HG02840 (cell line): ENCODE measurements at regions not wholly inside any gene's neighbourhood (a gene's known extent, or its start where the extent isn't known, plus 50 kb on each side); places are given as distances from the start of the nearest gene placed in this dataset.

Experiments used
- ATAC-seq: cut with Tn5 transposase; IDR thresholded peaks from one replicate; pipeline ENCODE4 v1.9.1; 2021; ENCODE audit warnings: mild to moderate bottlenecking, moderate library complexity, moderate number of reproducible peaks; ENCODE audit not compliant: unreplicated experiment, low FRiP score

GRCh38 chr20:41818369-41818768, 200.2 kb upstream of the CHD6 start:
- no peak for ATAC-seq

- no peak for ATAC-seq
These were observed 193.3 kb upstream of the CHD6 start for GRCh38 chr20:41811456-41811855.

DNA sequence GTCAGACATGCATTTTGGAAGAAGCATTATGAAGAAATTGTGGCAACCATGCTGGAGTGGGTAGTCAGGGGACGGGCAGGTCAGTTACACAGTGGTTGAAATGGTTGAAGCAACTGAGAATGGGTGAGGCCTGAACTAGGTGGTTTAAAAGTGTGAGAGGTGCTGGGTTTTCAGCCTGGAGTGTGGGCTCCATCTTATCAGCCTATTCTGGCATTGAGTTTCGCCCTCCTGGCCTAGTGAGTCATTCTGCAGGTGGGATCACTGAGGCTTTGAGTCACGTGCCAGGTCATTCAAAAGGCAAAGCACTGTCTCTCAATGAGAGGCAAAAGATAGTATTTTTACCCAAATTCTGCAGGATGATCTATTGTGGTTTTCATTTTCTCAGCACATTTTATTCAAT, 181.9 kb upstream of the CHD6 start:
- ATAC-seq = no peak

- ATAC-seq = no peak
These were observed 180.8 kb upstream of the CHD6 start for GRCh38 chr20:41798930-41799502.

- no peak for ATAC-seq
These were observed 168.0 kb upstream of the CHD6 start for GRCh38 chr20:41786158-41786557.

DNA sequence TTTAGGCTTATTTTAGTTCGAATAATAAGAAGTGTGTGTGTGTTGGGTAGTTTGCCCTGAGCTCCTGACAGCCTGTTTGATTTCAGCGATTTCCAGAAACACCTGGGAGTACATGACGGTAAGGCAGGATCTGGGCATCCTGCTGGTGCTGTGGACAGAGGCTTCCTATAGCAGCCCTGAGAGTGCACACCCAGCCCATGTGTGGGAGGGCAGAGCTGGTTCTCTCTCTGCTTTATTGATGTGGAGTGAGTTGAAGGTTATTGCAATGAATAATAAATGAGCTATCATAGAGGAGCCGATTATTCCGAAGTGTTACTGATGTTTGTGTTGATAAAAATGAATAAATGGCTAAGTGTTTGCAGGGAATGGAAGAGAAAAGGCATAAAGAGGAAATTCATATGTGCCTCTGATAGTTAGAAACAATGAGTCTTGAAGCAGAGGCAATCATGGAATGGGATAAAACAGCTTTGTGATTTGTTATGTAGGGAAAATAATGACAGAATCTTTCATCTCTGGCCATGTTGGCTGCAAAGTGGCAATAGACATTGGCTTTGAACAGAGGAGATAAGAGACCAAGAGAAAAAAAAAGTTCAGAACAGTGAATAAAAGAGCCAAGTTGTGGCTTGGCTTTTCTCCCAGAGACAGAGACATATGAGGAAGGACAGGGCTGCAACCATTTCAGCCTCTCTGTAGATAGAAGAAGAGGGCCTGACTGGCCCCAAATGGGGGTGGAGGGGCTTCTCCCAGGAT, 166.2 kb upstream of the CHD6 start:
- no peak for ATAC-seq

GRCh38 chr20:41783423-41784208, 165.4 kb upstream of the CHD6 start:
- ATAC-seq = no peak

DNA sequence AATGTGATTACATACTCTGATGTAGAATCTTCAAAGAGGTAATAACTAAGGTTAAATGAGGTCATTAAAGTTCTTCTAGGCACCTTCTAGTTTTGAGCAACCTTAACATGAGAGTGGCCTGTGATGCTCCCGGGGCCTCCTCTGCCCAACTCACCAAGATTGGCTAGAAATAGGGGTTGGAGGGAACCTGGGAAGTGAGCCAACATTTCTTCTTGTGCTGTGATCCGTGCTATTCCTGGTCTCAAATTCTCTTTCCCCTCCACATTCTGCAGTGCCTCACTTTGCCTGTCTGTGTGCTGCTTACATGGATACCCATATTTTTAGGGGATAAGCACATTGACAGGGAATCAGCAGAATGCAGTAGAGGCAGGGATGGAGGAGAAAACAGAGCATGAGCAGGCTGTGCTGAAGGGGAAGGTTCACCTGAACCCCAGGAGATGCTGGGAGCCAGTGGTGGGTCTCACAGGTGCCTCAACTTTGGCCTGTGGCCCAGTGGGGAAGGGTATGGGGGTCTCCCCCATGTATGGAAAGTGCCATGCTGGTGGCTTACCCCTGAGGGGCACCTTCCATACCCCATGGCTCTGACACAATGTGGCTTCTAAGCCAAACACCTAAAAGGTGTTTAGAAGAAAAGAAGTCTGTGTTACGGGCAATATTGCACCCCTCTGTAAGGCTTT, 164.7 kb upstream of the CHD6 start:
- no peak for ATAC-seq

- ATAC-seq = no peak
These were observed 164.1 kb upstream of the CHD6 start for GRCh38 chr20:41782255-41782654.

DNA sequence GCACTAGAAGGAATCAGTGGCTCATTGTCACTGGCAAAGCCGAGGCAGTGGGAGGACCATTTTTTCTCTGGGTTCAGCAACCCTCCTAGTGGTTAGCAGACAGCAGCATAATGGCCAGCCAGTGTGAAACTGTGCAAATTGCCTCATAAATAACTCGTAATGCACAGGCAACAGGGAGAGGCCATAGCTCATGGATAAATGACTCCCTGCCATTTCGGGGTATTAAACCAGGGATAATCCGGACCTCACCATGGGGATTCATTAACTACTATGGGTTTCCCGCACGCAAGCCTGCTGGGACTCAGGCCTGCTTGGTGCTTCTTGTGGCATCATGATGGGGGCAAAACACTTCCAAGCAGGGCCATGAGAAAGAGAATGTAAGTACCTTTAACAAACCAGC, 158.2 kb upstream of the CHD6 start:
- ATAC-seq = no peak

- no peak for ATAC-seq
These were observed 156.1 kb upstream of the CHD6 start for GRCh38 chr20:41774291-41774690.

DNA sequence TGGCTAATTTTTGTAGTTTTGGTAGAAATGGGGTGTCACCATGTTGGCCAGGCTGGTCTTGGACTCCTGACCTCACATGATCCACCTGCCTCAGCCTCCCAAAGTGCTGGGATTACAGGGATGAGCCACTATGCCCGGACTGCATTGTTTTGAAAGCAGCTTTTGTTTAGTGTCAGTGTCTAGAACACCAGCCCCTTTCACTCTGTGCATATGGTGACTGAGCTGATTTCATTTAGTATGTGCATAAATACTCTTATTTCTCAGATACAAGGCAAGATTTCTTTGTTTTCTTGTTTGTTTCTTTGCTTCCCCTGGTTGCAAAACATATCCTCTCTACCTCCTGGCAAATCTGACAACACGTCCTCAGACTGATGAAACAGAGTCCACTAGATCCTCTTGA, 152.8 kb upstream of the CHD6 start:
- ATAC-seq = no peak

GRCh38 chr20:41770427-41770826, 152.2 kb upstream of the CHD6 start:
- ATAC-seq = no peak

GRCh38 chr20:41769592-41770018, 151.4 kb upstream of the CHD6 start:
- no peak for ATAC-seq

- ATAC-seq = no peak
These were observed 132.0 kb upstream of the CHD6 start for GRCh38 chr20:41750137-41750536.

GRCh38 chr20:41748756-41749582, 130.8 kb upstream of the CHD6 start:
- no peak for ATAC-seq

GRCh38 chr20:41748051-41748450, 129.9 kb upstream of the CHD6 start:
- no peak for ATAC-seq

DNA sequence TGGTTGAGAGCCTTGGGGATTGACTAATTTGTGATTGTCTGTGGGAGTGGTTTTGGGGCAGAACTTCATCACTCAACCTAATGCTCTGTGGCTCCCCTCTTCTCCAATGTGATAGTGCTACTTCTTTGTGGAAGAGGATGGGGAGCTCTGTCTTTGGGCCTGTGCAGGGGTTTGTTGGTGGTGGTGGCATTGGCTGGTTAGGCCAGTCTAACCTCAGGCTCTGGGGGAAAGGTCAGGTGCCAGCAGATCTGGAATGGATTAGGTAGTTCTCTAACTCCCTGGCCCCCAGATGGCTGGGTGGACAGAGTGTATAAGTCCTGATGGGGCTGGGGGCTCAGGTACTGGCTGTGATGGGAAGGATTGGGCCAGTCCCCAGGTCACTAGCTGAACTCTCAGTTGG, 129.0 kb upstream of the CHD6 start:
- ATAC-seq = no peak

- no peak for ATAC-seq
These were observed 128.5 kb upstream of the CHD6 start for GRCh38 chr20:41746635-41747034.

DNA sequence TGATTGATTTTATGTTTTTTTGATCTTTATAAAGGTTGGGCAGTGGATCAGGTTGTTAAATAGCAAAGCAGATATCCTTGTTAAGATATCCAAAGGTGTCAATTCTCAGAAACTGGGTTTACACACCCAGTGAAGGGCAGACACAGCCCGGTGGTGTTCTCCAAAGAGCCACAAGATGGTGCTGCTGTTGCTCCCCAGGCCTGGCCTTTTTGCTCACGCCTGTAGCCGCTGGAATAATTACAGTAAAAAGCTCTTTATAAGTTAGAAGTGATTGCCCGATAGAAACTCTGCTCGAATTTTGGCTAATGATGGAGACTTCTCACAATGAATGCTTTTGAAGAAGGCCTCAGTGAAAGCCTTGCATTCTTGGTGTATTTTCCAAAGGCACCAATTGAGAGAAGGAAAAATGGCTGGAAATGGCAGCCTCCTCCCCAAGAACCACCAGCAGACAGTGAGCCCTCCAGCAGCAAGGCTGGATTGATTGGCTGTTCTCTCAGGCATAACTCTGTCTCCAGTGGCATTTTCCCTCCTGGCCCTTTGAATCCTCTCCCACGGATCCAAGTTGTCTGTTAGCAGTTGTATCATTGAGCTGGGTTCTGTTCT, 120.5 kb upstream of the CHD6 start:
- no peak for ATAC-seq
